Chondrocyte (in vitro differentiated cells): ENCODE measurements at regions not wholly inside any gene's neighbourhood (a gene's known extent, or its start where the extent isn't known, plus 50 kb on each side); places are given as distances from the start of the nearest gene placed in this dataset.

Experiments used
- DNase-seq: peaks from one replicate; pipeline ENCODE4 v3.0.0; 2021; ENCODE audit warnings: mixed read lengths, low spot score
- H3K27ac Mint-ChIP-seq: one replicate; pipeline ENCODE4 v1.8.0; 2021; ENCODE audit warnings: mild to moderate bottlenecking, moderate library complexity, mixed read lengths; ENCODE audit not compliant: unreplicated experiment
- H3K27me3 Mint-ChIP-seq: 2 replicates; pipeline ENCODE4 v1.8.0; 2021; ENCODE audit warnings: low read depth, mixed read lengths
- H3K36me3 Mint-ChIP-seq: 2 replicates; pipeline ENCODE4 v1.8.0; 2021; ENCODE audit warnings: low read depth, mixed read lengths
- H3K4me1 Mint-ChIP-seq: 2 replicates; pipeline ENCODE4 v1.8.0; 2021; ENCODE audit warnings: low read depth, mild to moderate bottlenecking, mixed read lengths
- H3K4me3 Mint-ChIP-seq: one replicate; pipeline ENCODE4 v1.8.0; 2021; ENCODE audit warnings: mild to moderate bottlenecking, moderate library complexity, mixed read lengths; ENCODE audit not compliant: unreplicated experiment
- H3K9me3 Mint-ChIP-seq: 2 replicates; pipeline ENCODE4 v1.8.0; 2021; ENCODE audit warnings: low read depth, mixed read lengths
- TF ChIP-seq, protein P1 (sequence below): fragments of 200-600 bp; sonication (generic); IDR thresholded peaks from 2 replicates; pipeline ENCODE4 v1.5.0; 2021; ENCODE audit warnings: antibody characterized with exemption, mild to moderate bottlenecking, moderate library complexity

DNA sequence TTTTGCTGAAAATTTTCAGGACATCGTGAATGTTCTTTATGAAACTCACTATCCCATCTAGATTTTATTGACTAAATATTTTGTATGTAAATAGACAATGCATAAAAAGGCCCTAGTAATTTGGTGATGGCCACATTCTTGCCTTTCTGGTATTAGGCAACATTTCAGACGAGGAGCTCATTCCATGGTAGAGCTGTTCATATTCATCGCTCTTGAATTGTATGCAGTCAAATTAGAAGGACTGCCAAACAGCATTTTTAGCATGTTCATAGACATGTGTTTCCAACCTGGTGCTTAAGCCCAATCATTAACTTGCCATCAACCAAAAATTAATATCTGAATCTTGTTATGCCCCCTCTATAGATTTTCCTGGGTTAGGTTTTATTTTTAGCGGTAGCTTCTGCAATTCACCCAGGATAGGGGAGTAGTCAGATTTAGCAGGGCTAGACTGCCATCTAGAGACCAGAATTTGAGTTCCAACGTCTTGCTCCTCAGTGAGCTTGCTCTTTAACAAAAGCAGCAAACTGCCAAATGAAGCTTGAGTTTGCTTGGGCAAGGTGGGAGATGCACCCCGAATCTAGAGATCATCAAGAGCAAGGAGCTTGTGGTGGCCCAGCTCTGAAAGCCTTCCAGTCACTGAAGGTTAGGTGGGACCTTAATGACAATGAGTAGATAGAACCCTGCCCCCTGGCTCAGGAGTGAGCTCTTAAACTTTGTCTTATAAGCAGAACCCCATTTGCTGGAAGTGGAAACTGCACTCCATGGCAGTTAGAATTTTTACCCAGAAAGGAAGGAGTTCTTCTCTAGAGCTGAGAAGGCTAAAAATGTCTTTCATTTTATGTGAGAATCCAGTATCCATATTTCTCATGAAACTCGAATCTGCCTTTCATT is 456.2 kb downstream of the RASEF start:
- Mint-ChIP-seq H3K4me3 (no peak overlapping the region), H3K36me3 (no peaks in the 10 kb centered on the region), H3K27ac (no peak overlapping the region), H3K27me3 (peaks cover 11% of the 10 kb centered on the region), H3K9me3 (no peaks in the 10 kb centered on the region), H3K4me1 (peaks cover 10% of the 10 kb centered on the region)
- TF ChIP-seq, protein P1, sequence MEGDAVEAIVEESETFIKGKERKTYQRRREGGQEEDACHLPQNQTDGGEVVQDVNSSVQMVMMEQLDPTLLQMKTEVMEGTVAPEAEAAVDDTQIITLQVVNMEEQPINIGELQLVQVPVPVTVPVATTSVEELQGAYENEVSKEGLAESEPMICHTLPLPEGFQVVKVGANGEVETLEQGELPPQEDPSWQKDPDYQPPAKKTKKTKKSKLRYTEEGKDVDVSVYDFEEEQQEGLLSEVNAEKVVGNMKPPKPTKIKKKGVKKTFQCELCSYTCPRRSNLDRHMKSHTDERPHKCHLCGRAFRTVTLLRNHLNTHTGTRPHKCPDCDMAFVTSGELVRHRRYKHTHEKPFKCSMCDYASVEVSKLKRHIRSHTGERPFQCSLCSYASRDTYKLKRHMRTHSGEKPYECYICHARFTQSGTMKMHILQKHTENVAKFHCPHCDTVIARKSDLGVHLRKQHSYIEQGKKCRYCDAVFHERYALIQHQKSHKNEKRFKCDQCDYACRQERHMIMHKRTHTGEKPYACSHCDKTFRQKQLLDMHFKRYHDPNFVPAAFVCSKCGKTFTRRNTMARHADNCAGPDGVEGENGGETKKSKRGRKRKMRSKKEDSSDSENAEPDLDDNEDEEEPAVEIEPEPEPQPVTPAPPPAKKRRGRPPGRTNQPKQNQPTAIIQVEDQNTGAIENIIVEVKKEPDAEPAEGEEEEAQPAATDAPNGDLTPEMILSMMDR, result peak; percentile 90
- DNase-seq, result no peak

DNA sequence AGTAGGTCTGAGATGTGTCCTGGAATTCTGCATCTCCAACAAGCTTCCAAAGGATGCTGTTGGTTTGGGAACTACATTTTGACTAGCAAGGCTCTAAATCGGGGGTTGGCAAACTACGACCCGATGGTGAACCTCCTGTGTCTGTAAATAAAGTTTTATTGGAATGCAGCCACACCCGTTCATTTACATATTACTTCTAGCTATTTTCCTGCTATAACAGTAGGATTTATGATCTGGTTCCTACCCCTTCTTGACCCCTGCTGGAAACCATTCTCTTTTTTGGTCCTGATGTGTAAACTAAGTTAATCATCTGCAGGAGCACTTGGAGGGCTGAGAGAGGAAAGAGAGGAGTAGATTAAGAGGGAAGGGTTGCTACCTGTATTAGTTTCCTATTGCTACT is 454.5 kb downstream of the RASEF start:
- peaks cover 10% of the 10 kb centered on the region for H3K4me1 Mint-ChIP-seq
- TF ChIP-seq, protein P1, result no peak
- H3K36me3 Mint-ChIP-seq, result no peaks in the 10 kb centered on the region
- H3K9me3 Mint-ChIP-seq, result no peaks in the 10 kb centered on the region
- peaks cover 11% of the 10 kb centered on the region for H3K27me3 Mint-ChIP-seq
- no peak for DNase-seq
- H3K4me3 Mint-ChIP-seq, result no peak overlapping the region
- no peak overlapping the region for H3K27ac Mint-ChIP-seq

- Mint-ChIP-seq H3K27me3 (peaks cover 2% of the 10 kb centered on the region), H3K36me3 (no peaks in the 10 kb centered on the region), H3K27ac (no peak overlapping the region), H3K4me1 (no peaks in the 10 kb centered on the region), H3K4me3 (no peak overlapping the region), H3K9me3 (no peaks in the 10 kb centered on the region)
- no peak for DNase-seq
- TF ChIP-seq, protein P1, result no peak
These were observed 450.0 kb downstream of the RASEF start for GRCh38 chr9:82612942-82613341.

- H3K27ac Mint-ChIP-seq, result no peak overlapping the region
- peaks cover 2% of the 10 kb centered on the region for H3K27me3 Mint-ChIP-seq
- no peak for DNase-seq
- no peaks in the 10 kb centered on the region for H3K4me1 Mint-ChIP-seq
- TF ChIP-seq, protein P1, result no peak
- H3K9me3 Mint-ChIP-seq, result no peaks in the 10 kb centered on the region
- no peak overlapping the region for H3K4me3 Mint-ChIP-seq
- H3K36me3 Mint-ChIP-seq, result no peaks in the 10 kb centered on the region
These were observed 449.4 kb downstream of the RASEF start for GRCh38 chr9:82613498-82613897.

DNA sequence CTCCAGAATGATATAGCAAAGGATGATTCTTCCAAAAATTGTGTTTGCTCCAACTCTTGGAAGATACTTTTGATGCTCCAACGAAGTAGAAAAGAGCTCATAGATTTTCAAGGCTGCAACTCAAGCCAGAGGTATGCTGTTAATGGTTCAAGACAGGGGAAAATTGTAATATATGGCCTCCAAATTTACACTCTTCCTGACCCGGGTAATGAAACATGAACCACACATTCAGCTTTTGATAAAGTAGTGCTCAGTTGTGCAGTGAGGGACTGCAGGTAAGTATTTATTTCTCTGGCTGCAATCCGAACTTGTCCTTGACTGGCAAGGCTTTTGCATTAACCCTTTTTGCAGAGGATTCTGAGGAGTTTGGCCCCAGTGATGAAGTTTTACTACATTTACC is 446.4 kb downstream of the RASEF start:
- Mint-ChIP-seq H3K4me1 (no peaks in the 10 kb centered on the region), H3K9me3 (no peaks in the 10 kb centered on the region), H3K4me3 (no peak overlapping the region), H3K27me3 (no peaks in the 10 kb centered on the region), H3K36me3 (no peaks in the 10 kb centered on the region), H3K27ac (no peak overlapping the region)
- TF ChIP-seq, protein P1, result no peak
- no peak for DNase-seq
